HUES6 (cell line): ENCODE measurements at regions not wholly inside any gene's neighbourhood (a gene's known extent, or its start where the extent isn't known, plus 50 kb on each side); places are given as distances from the start of the nearest gene placed in this dataset.

Experiments used
- H3K27ac ChIP-seq: 2 replicates; pipeline ENCODE4 v1.7.0; 2013; ENCODE audit warnings: low read depth, mild to moderate bottlenecking, low read length, inconsistent platforms
- H3K27me3 ChIP-seq: 2 replicates; pipeline ENCODE4 v1.6.1; 2013; ENCODE audit warnings: low read length; ENCODE audit not compliant: control insufficient read depth, insufficient read depth
- H3K36me3 ChIP-seq: 2 replicates; pipeline ENCODE4 v1.6.1; 2013; ENCODE audit warnings: low read length; ENCODE audit not compliant: control insufficient read depth, insufficient read depth
- H3K4me1 ChIP-seq: 2 replicates; pipeline ENCODE4 v1.6.1; 2013; ENCODE audit warnings: low read length; ENCODE audit not compliant: control insufficient read depth, insufficient read depth
- H3K4me3 ChIP-seq: 2 replicates; pipeline ENCODE4 v1.5.1; 2013; ENCODE audit warnings: low read depth, low read length
- H3K9ac ChIP-seq: one replicate; pipeline ENCODE4 v1.6.1; 2013; ENCODE audit warnings: mild to moderate bottlenecking, low read length
- H3K9me3 ChIP-seq: 2 replicates; pipeline ENCODE4 v1.6.1; 2013; ENCODE audit warnings: low read depth, low read length; ENCODE audit not compliant: control insufficient read depth, insufficient read depth

DNA sequence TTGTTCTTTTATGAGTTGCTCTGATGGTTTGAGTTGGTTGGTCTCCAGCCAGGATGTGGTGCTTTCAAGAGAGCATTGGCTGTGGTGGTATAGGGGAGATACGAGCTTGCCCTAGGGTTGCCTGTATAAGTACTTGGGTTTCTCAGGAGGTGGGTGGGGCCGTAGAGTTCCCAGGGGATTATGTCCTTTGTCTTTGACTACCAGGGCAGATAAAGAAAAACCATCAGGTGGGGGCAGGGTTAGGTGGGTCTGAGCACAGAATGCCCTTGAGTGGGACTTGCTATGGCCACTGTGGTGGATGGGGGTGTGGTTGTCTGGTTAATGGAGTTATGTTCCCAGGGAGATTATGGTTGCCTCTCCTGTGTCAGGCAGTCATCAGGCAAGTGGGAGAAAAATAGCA lies 247.9 kb upstream of the HAND2 start:
- H3K9me3 ChIP-seq, result 0 out of 2 replicates have a peak, but pooled peaks cover 5% of the 10 kb centered on the region
- H3K27ac ChIP-seq, result no peak overlapping the region
- H3K9ac ChIP-seq, result no peak overlapping the region
- no peaks in the 10 kb centered on the region for H3K36me3 ChIP-seq
- H3K27me3 ChIP-seq, result no peaks in the 10 kb centered on the region
- H3K4me3 ChIP-seq, result no peak overlapping the region
- peaks cover 15% of the 10 kb centered on the region for H3K4me1 ChIP-seq

DNA sequence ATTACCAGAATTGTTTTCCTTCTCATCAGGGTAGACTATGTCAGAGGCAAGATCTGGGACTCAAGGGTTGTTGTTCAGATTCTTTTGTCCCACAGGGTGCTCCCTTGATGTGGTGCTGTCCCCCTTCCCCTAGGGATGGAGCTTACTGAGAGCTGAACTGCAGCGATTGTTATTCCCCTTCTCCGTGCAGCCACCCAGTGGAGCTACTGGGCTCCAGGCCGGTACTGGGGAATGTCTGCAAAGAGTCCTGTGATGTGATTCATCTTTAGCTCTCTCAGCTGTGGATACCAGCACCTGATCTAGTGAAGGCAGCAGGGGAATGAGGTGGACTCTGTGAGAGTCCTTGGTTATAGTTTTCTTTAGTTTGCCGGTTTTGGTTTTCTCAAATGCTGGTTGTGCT lies 247.4 kb upstream of the HAND2 start:
- Histone ChIP-seq H3K4me1 (peaks cover 10% of the 10 kb centered on the region), H3K27ac (no peak overlapping the region), H3K9me3 (0 out of 2 replicates have a peak, but pooled peaks cover 5% of the 10 kb centered on the region), H3K36me3 (no peaks in the 10 kb centered on the region), H3K9ac (no peak overlapping the region), H3K4me3 (no peak overlapping the region), H3K27me3 (no peaks in the 10 kb centered on the region)

DNA sequence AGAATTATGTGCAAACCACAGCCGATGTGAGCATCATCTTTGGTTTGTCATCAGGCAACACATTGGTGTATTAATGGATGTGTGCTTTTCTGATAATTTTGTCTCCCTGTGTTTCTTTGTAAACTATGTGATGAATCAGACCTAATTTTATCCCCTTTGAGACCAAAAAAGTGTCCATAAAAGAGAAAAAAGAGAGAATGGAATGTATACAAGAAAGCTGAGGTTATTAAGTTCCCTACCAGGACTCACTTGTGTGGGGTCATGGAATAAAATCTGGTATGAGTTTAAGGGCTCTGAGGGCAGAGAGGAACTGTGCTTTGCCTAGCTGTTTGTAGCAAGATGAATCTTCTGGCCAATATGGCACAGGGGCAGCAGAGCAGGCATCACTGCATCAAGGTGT lies 239.5 kb upstream of the HAND2 start:
- H3K27me3 ChIP-seq, result no peaks in the 10 kb centered on the region; the same call in 1 of the 2 replicates
- no peaks in the 10 kb centered on the region for H3K36me3 ChIP-seq
- no peaks in the 10 kb centered on the region for H3K4me1 ChIP-seq
- H3K9ac ChIP-seq, result no peak overlapping the region
- no peak overlapping the region for H3K27ac ChIP-seq
- H3K4me3 ChIP-seq, result no peak overlapping the region
- H3K9me3 ChIP-seq, result no peaks in the 10 kb centered on the region

DNA sequence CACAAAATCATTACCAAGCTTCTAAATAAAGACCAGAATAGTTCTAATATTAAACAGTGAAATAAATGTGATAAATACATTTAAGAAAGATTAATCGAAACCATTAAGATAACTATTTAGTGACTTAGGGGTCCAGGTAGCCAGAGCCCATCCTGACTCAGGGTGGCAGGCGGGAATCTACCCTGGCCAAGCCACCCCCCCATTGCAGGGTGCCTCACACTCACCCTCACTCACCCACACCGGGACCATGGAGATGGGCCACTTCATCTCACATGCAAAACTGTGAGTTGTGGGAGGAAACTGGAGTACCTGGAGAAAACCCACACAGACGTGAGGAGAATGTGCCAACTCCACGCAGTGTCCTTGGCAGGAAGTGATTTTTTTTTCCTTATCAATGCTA lies 237.6 kb upstream of the HAND2 start:
- H3K9me3 ChIP-seq, result no peaks in the 10 kb centered on the region
- no peaks in the 10 kb centered on the region for H3K36me3 ChIP-seq
- H3K27me3 ChIP-seq, result no peaks in the 10 kb centered on the region; the same call in 1 of the 2 replicates
- no peaks in the 10 kb centered on the region for H3K4me1 ChIP-seq
- H3K4me3 ChIP-seq, result no peak overlapping the region
- H3K27ac ChIP-seq, result no peak overlapping the region
- H3K9ac ChIP-seq, result no peak overlapping the region

DNA sequence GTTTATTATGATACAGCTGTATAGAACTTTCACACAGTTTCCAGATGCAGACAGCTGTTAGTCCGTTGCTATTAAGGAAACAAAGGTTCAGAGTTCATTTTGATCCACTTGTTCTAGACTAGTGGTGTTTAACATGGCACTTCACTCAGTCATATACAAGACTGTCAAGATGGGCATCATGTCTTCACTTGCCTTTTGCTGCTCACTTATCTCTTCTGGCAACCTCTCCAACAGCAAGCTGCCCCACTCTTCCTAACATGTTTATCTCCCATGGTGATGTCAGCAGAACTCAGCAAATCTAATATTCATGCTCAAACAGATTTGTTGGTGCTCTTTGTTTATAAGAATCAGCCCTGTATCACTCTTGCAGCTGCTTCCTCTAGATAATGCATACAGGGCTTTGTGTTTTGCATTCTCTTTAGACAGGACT lies 236.2 kb upstream of the HAND2 start:
- no peaks in the 10 kb centered on the region for H3K4me1 ChIP-seq
- no peaks in the 10 kb centered on the region; the same call in 1 of the 2 replicates for H3K27me3 ChIP-seq
- no peak overlapping the region for H3K9ac ChIP-seq
- no peak overlapping the region for H3K27ac ChIP-seq
- H3K36me3 ChIP-seq, result no peaks in the 10 kb centered on the region
- H3K4me3 ChIP-seq, result no peak overlapping the region
- no peaks in the 10 kb centered on the region for H3K9me3 ChIP-seq

DNA sequence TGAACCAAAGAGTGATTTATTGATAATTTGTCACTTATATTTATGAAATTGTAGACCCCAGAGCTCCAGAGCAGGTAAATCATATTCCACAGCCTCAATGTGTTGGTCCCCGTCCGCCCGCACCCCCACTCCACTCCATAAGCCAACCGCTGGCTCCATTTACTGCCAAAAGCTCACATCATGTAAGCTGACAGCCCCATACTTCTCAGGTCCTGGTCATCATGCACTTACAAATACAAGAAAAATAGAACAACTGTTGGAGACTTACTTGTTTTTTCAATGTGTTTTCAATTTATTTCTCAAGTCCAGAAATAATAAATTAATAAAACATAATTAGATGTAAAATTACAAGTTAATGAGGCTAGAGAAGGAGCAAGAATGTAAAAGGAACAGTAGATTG lies 235.7 kb upstream of the HAND2 start:
- H3K4me3 ChIP-seq, result no peak overlapping the region
- H3K27me3 ChIP-seq, result no peaks in the 10 kb centered on the region
- no peaks in the 10 kb centered on the region for H3K4me1 ChIP-seq
- H3K9ac ChIP-seq, result no peak overlapping the region
- H3K27ac ChIP-seq, result no peak overlapping the region
- no peaks in the 10 kb centered on the region for H3K36me3 ChIP-seq
- H3K9me3 ChIP-seq, result no peaks in the 10 kb centered on the region

GRCh38 chr4:173763389-173763788 lies 233.4 kb upstream of the HAND2 start:
- H3K4me3 ChIP-seq, result no peak overlapping the region
- no peak overlapping the region for H3K27ac ChIP-seq
- no peaks in the 10 kb centered on the region for H3K9me3 ChIP-seq
- H3K4me1 ChIP-seq, result no peaks in the 10 kb centered on the region
- no peaks in the 10 kb centered on the region for H3K27me3 ChIP-seq
- H3K36me3 ChIP-seq, result no peaks in the 10 kb centered on the region
- no peak overlapping the region for H3K9ac ChIP-seq

- Histone ChIP-seq H3K27ac (no peak overlapping the region), H3K36me3 (no peaks in the 10 kb centered on the region), H3K4me3 (no peak overlapping the region), H3K9ac (no peak overlapping the region), H3K27me3 (no peaks in the 10 kb centered on the region; the same call in 1 of the 2 replicates), H3K4me1 (no peaks in the 10 kb centered on the region), H3K9me3 (no peaks in the 10 kb centered on the region)
Observed at GRCh38 chr4:173761938-173762337, 231.9 kb upstream of the HAND2 start.

- Histone ChIP-seq H3K27ac (no peak overlapping the region), H3K27me3 (no peaks in the 10 kb centered on the region; the same call in 1 of the 2 replicates), H3K4me3 (no peak overlapping the region), H3K9me3 (no peaks in the 10 kb centered on the region), H3K4me1 (no peaks in the 10 kb centered on the region), H3K9ac (no peak overlapping the region), H3K36me3 (no peaks in the 10 kb centered on the region)
Observed at GRCh38 chr4:173761236-173761635, 231.2 kb upstream of the HAND2 start.

DNA sequence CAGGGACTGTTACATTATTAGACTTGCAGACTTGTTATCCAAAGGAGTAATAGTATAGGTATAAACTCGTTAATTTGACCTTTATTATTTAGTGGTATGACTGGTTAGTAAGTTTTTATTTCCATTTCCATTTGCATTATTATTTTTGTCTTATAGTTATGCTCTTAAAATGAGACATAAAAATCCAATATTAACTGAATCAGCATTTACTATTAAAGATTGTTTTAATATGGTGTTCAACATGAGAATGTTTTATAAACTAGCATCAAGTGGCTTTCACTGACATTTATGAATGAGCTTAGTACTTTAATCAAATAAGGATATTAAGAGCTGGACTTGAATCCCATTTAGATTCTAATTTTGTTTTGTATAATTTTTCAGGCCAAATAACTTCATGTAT lies 228.1 kb upstream of the HAND2 start:
- no peak overlapping the region for H3K27ac ChIP-seq
- H3K9me3 ChIP-seq, result no peaks in the 10 kb centered on the region
- H3K36me3 ChIP-seq, result no peaks in the 10 kb centered on the region
- no peaks in the 10 kb centered on the region; the same call in 1 of the 2 replicates for H3K27me3 ChIP-seq
- no peak overlapping the region for H3K9ac ChIP-seq
- H3K4me1 ChIP-seq, result no peaks in the 10 kb centered on the region
- no peak overlapping the region for H3K4me3 ChIP-seq

DNA sequence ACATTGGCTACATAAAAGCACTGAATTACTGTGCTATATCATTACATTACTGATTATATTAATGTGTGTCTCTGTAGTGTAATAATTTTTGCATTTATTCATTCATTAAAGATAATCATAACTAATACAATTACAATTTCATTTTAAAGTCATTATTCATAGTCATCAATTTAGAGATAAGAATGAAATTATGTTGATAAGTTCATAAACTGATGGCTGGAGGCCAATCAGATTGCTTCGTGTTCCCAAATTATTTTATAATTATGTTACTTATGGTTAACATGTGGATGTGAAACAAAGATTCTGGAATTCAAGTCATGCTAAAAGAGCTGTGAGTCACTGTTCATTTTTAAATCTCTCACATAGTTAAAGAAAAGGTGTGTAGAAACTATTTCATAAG lies 223.4 kb upstream of the HAND2 start:
- H3K9ac ChIP-seq, result no peak overlapping the region
- no peak overlapping the region for H3K4me3 ChIP-seq
- no peaks in the 10 kb centered on the region for H3K9me3 ChIP-seq
- no peaks in the 10 kb centered on the region for H3K4me1 ChIP-seq
- no peaks in the 10 kb centered on the region for H3K36me3 ChIP-seq
- no peak overlapping the region for H3K27ac ChIP-seq
- H3K27me3 ChIP-seq, result no peaks in the 10 kb centered on the region; the same call in 1 of the 2 replicates
